Small intestine (tissue), 7 donors: ENCODE measurements at regions not wholly inside any gene's neighbourhood (a gene's known extent, or its start where the extent isn't known, plus 50 kb on each side); places are given as distances from the start of the nearest gene placed in this dataset.
A peak's percentile ranks its signal among the peaks of the same experiment; 100 is the strongest.
"Not testable (repeated sequence)": the region's sequence is repeated elsewhere in the genome, so short reads cannot be mapped to it uniquely, and the experiment has no call there.

ENCODE experiments used
- DNase-seq, 2 donors: peaks; one replicate each; pipeline versions ENCODE4 v3.0.0 to v3.0.0-alpha.2; 2013
- FAIRE-seq: peaks from 2 replicates; lab custom pipeline; 2012; peaks lifted over from hg19 to GRCh38; lab: Jason Lieb, UNC
- H3K27ac ChIP-seq, 3 donors: one replicate each; pipeline ENCODE4 v1.5.1; 2013; ENCODE audit warnings: low read length in 2 of 3, mild to moderate bottlenecking in 2 of 3, control low read depth in 1 of 3, inconsistent platforms in 1 of 3, low read depth in 1 of 3, moderate library complexity in 1 of 3
- H3K27me3 ChIP-seq, 3 donors: one replicate each; pipeline ENCODE4 v1.6.1; 2013; ENCODE audit warnings: low read length in 3 of 3, inconsistent platforms in 1 of 3; ENCODE audit not compliant: control insufficient read depth in 3 of 3, insufficient read depth in 3 of 3
- H3K36me3 ChIP-seq, 3 donors: one replicate each; pipeline ENCODE4 v1.6.1; 2013; ENCODE audit warnings: low read length in 3 of 3, inconsistent platforms in 1 of 3, low read depth in 1 of 3, mild to moderate bottlenecking in 1 of 3, moderate library complexity in 1 of 3; ENCODE audit not compliant: control insufficient read depth in 3 of 3, insufficient read depth in 2 of 3
- H3K4me1 ChIP-seq, 3 donors: one replicate each; pipeline ENCODE4 v1.6.1; 2013; ENCODE audit warnings: low read length in 2 of 3, inconsistent platforms in 1 of 3, low read depth in 1 of 3, mild to moderate bottlenecking in 1 of 3, moderate library complexity in 1 of 3; ENCODE audit not compliant: control insufficient read depth in 3 of 3, insufficient read depth in 2 of 3
- H3K4me3 ChIP-seq, 3 donors: one replicate each; pipeline ENCODE4 v1.5.1; 2013; ENCODE audit warnings: low read length in 3 of 3, control low read depth in 1 of 3, inconsistent platforms in 1 of 3, low read depth in 1 of 3, mild to moderate bottlenecking in 1 of 3, moderate library complexity in 1 of 3
- H3K9me3 ChIP-seq, 2 donors: one replicate each; pipeline ENCODE4 v1.6.1; 2013; ENCODE audit warnings: low read depth in 1 of 2, low read length in 1 of 2; ENCODE audit not compliant: control insufficient read depth in 2 of 2, insufficient read depth in 1 of 2
- WGBS, 3 donors: extraction: QIAGEN DNeasy Blood & Tissue Kit; methylation state at CpG; one replicate each; pipeline ENCODE4 v1.1.7; 2013; 5-methylcytosine and 5-hydroxymethylcytosine counted together
- donor health status: healthy with polysubstance abuse.
- donor health status: control.
- donor health status: control.
- donor health status: Bipolar disorder and iron deficiency.
- donor health status: healthy.

- not testable (repeated sequence) for H3K9me3 ChIP-seq, H3K27ac ChIP-seq, FAIRE-seq, H3K4me1 ChIP-seq, H3K4me3 ChIP-seq, H3K36me3 ChIP-seq, H3K27me3 ChIP-seq
- DNase-seq = peak; percentile 17 to 48
- 8 to 46% (median 45%) methylated on average over 7 to 9 of the region's 15 CpGs for WGBS, 3 donors
These were observed 216.1 kb upstream of the PLGLB1 start for GRCh38 chr2:87237570-87238336.

- 65 to 93% (median 91%) methylated on average over 5 to 7 of the region's 8 CpGs for WGBS, 3 donors
- H3K36me3 ChIP-seq, H3K4me1 ChIP-seq, H3K27me3 ChIP-seq, H3K4me3 ChIP-seq, DNase-seq, H3K9me3 ChIP-seq, H3K27ac ChIP-seq, FAIRE-seq: not testable (repeated sequence)
These were observed 218.0 kb upstream of the PLGLB1 start for GRCh38 chr2:87239558-87240215.

- not testable (repeated sequence) for H3K36me3 ChIP-seq, H3K4me3 ChIP-seq, H3K4me1 ChIP-seq, H3K27me3 ChIP-seq, FAIRE-seq, H3K27ac ChIP-seq, H3K9me3 ChIP-seq, DNase-seq
- WGBS, 3 donors = 81 to 84% (median 83%) methylated on average over 4 to 8 of the region's 11 CpGs
These were observed 224.5 kb upstream of the PLGLB1 start for GRCh38 chr2:87246066-87246717.

GRCh38 chr2:87252046-87252445 is 230.4 kb upstream of the PLGLB1 start:
- not testable (repeated sequence) for H3K27me3 ChIP-seq, H3K9me3 ChIP-seq, FAIRE-seq, H3K27ac ChIP-seq, H3K4me1 ChIP-seq, DNase-seq, H3K4me3 ChIP-seq, H3K36me3 ChIP-seq
- WGBS, 3 donors = 90 to 99% (median 98%) methylated on average over 1 to 4 of the region's 5 CpGs

GRCh38 chr2:87254562-87254961 is 232.9 kb upstream of the PLGLB1 start:
- H3K27ac ChIP-seq, H3K9me3 ChIP-seq, H3K4me3 ChIP-seq, H3K4me1 ChIP-seq, H3K36me3 ChIP-seq, DNase-seq, FAIRE-seq, H3K27me3 ChIP-seq: not testable (repeated sequence)
- no CpG with 5 or more reads among the region's 1 CpG for WGBS, 3 donors

- 82 to 95% (median 87%) methylated on average over 7 to 9 of the region's 14 CpGs for WGBS, 3 donors
- not testable (repeated sequence) for DNase-seq, H3K27ac ChIP-seq, H3K36me3 ChIP-seq, H3K27me3 ChIP-seq, H3K9me3 ChIP-seq, H3K4me3 ChIP-seq, H3K4me1 ChIP-seq, FAIRE-seq
These were observed 233.8 kb upstream of the PLGLB1 start for GRCh38 chr2:87255410-87255809.

- not testable (repeated sequence) for H3K36me3 ChIP-seq, H3K27ac ChIP-seq, H3K9me3 ChIP-seq, FAIRE-seq, H3K4me1 ChIP-seq, H3K4me3 ChIP-seq, H3K27me3 ChIP-seq, DNase-seq
- 94 to 100% (median 96%) methylated on average over 2 to 6 of the region's 7 CpGs for WGBS, 3 donors
These were observed 237.2 kb upstream of the PLGLB1 start for GRCh38 chr2:87258887-87259286.

GRCh38 chr2:87262184-87262702 is 240.6 kb upstream of the PLGLB1 start:
- H3K9me3 ChIP-seq, DNase-seq, H3K27ac ChIP-seq, FAIRE-seq, H3K4me3 ChIP-seq, H3K36me3 ChIP-seq, H3K4me1 ChIP-seq, H3K27me3 ChIP-seq: not testable (repeated sequence)
- 87 to 96% (median 88%) methylated on average over 2 to 3 of the region's 4 CpGs for WGBS, 3 donors
